Endothelial cell (in vitro differentiated cells): ENCODE measurements at regions not wholly inside any gene's neighbourhood (a gene's known extent, or its start where the extent isn't known, plus 50 kb on each side); places are given as distances from the start of the nearest gene placed in this dataset.

ENCODE experiments used
- DNase-seq: peaks from one replicate; pipeline ENCODE4 v3.0.0; 2021; ENCODE audit warnings: low spot score
- H3K27ac Mint-ChIP-seq: one replicate; pipeline ENCODE4 v1.8.0; 2021; ENCODE audit warnings: mixed read lengths, inconsistent platforms; ENCODE audit not compliant: unreplicated experiment
- H3K27me3 Mint-ChIP-seq: one replicate; pipeline ENCODE4 v1.8.0; 2021; ENCODE audit warnings: mild to moderate bottlenecking, moderate library complexity, mixed read lengths, inconsistent platforms; ENCODE audit not compliant: unreplicated experiment
- H3K36me3 Mint-ChIP-seq: one replicate; pipeline ENCODE4 v1.8.0; 2021; ENCODE audit warnings: mild to moderate bottlenecking, low read depth, mixed read lengths, inconsistent platforms; ENCODE audit not compliant: unreplicated experiment
- H3K4me1 Mint-ChIP-seq: one replicate; pipeline ENCODE4 v1.8.0; 2021; ENCODE audit warnings: mild to moderate bottlenecking, mixed read lengths, inconsistent platforms; ENCODE audit not compliant: unreplicated experiment
- H3K4me3 Mint-ChIP-seq: one replicate; pipeline ENCODE4 v1.8.0; 2021; ENCODE audit warnings: mild to moderate bottlenecking, mixed read lengths, inconsistent platforms; ENCODE audit not compliant: unreplicated experiment
- H3K9me3 Mint-ChIP-seq: one replicate; pipeline ENCODE4 v1.8.0; 2021; ENCODE audit warnings: mixed read lengths, inconsistent platforms; ENCODE audit not compliant: unreplicated experiment
- CTCF ChIP-seq: fragments of 200-600 bp; sonication (generic); IDR thresholded peaks from one replicate; pipeline ENCODE4 v1.5.0; 2021; ENCODE audit warnings: antibody characterized with exemption; ENCODE audit not compliant: unreplicated experiment

GRCh38 chr9:121566481-121567465, 67.1 kb upstream of the GGTA1 start:
- Mint-ChIP-seq H3K36me3 (no peaks in the 10 kb centered on the region), H3K4me3 (no peak overlapping the region), H3K27me3 (peaks cover 8% of the 10 kb centered on the region), H3K4me1 (peaks cover 31% of the 10 kb centered on the region), H3K9me3 (no peaks in the 10 kb centered on the region), H3K27ac (no peak overlapping the region)
- TF ChIP-seq CTCF = no peak
- no peak for DNase-seq

GRCh38 chr9:121567500-121568342, 68.1 kb upstream of the GGTA1 start:
- DNase-seq = no peak
- Mint-ChIP-seq H3K4me1 (peaks cover 28% of the 10 kb centered on the region), H3K27ac (no peak overlapping the region), H3K4me3 (peak overlapping the region; percentile 56), H3K27me3 (peaks cover 5% of the 10 kb centered on the region), H3K36me3 (no peaks in the 10 kb centered on the region), H3K9me3 (no peaks in the 10 kb centered on the region)
- TF ChIP-seq CTCF = no peak

- Mint-ChIP-seq H3K9me3 (no peaks in the 10 kb centered on the region), H3K36me3 (no peaks in the 10 kb centered on the region), H3K27ac (no peak overlapping the region), H3K4me3 (no peak overlapping the region), H3K4me1 (peaks cover 28% of the 10 kb centered on the region), H3K27me3 (peaks cover 4% of the 10 kb centered on the region)
- DNase-seq = no peak
- TF ChIP-seq CTCF = no peak
Observed at GRCh38 chr9:121568343-121569265, 69.0 kb upstream of the GGTA1 start.

GRCh38 chr9:121569266-121569648, 69.6 kb upstream of the GGTA1 start:
- no peaks in the 10 kb centered on the region for H3K36me3 Mint-ChIP-seq
- H3K27me3 Mint-ChIP-seq = peaks cover 4% of the 10 kb centered on the region
- no peak for TF ChIP-seq CTCF
- no peak overlapping the region for H3K4me3 Mint-ChIP-seq
- peaks cover 28% of the 10 kb centered on the region for H3K4me1 Mint-ChIP-seq
- DNase-seq = no peak
- H3K27ac Mint-ChIP-seq = no peak overlapping the region
- H3K9me3 Mint-ChIP-seq = no peaks in the 10 kb centered on the region
